Ectodermal cell (in vitro differentiated cells): ENCODE measurements at regions not wholly inside any gene's neighbourhood (a gene's known extent, or its start where the extent isn't known, plus 50 kb on each side); places are given as distances from the start of the nearest gene placed in this dataset.

Experiments used
- H3K27ac ChIP-seq: 2 replicates; pipeline ENCODE4 v1.7.0; 2013; ENCODE audit warnings: mild to moderate bottlenecking, low read depth, low read length; ENCODE audit not compliant: insufficient read depth, poor library complexity, severe bottlenecking
- H3K27me3 ChIP-seq: 2 replicates; pipeline ENCODE4 v1.7.0; 2013; ENCODE audit warnings: mild to moderate bottlenecking, low read length; ENCODE audit not compliant: insufficient read depth, control insufficient read depth, poor library complexity, severe bottlenecking
- H3K36me3 ChIP-seq: one replicate; pipeline ENCODE4 v1.7.0; 2013; ENCODE audit warnings: low read length; ENCODE audit not compliant: control insufficient read depth, insufficient read depth
- H3K4me1 ChIP-seq: one replicate; pipeline ENCODE4 v1.7.0; 2013; ENCODE audit warnings: low read length; ENCODE audit not compliant: control insufficient read depth, insufficient read depth
- H3K4me3 ChIP-seq: 2 replicates; pipeline ENCODE4 v1.7.0; 2013; ENCODE audit warnings: low read depth, low read length, control low read depth; ENCODE audit not compliant: insufficient read depth
- H3K9me3 ChIP-seq: 2 replicates; pipeline ENCODE4 v1.7.0; 2013; ENCODE audit warnings: mild to moderate bottlenecking, low read length, moderate library complexity; ENCODE audit not compliant: control insufficient read depth
- WGBS, 2 experiments: methylation state at CpG; one replicate each; pipeline ENCODE4 v1.1.7; 2013; ENCODE audit warnings: missing lambda C conversion rate in 2 of 2; 5-methylcytosine and 5-hydroxymethylcytosine counted together

DNA sequence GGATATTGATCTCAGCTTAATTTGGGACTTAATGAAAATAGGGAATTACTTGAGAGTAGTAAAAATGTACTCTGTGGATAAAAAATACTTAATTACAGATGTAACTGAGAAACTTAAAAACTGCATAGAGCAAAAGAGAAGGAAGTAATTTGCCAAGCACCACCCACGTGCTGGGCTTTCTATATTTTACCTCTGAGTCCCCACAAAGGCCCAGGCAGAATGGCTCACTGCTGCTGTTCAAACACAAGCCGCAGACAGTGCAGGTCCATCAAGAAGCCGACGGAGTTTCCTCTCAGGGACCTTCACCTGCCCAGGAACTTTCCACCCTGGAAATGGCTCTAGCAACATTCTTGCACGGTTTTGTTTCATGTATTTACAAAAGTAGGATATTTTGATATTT, 77.2 kb upstream of the TRPM1 start:
- Histone ChIP-seq H3K36me3 (no peaks in the 10 kb centered on the region), H3K4me3 (no peak overlapping the region), H3K27ac (no peak overlapping the region), H3K27me3 (no peaks in the 10 kb centered on the region), H3K4me1 (no peaks in the 10 kb centered on the region), H3K9me3 (no peaks in the 10 kb centered on the region)
- WGBS, 2 experiments: 83 to 94% methylated on average over 5 of the region's 5 CpGs

DNA sequence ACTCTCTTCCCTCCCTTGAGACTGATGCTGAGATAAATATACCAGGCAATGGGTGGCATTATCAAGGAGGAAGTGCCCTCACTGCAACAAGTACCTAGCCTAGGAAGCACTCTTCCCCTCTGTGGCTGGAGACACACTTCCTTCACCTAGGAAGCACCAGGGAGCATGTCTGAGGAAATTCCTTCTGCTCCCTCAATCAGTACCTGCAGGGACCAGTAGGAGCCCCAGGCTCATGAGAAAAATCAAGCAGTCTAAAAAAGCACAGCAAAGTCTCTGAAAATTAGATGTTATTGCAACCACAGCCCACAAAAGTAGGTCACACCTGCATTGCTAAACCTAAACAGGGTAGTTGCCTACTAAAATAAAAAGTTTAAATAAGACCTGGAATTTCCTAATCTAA, 78.2 kb upstream of the TRPM1 start:
- Histone ChIP-seq H3K27me3 (no peaks in the 10 kb centered on the region), H3K9me3 (no peaks in the 10 kb centered on the region), H3K27ac (no peak overlapping the region), H3K36me3 (no peaks in the 10 kb centered on the region), H3K4me1 (no peaks in the 10 kb centered on the region), H3K4me3 (no peak overlapping the region)

GRCh38 chr15:31193291-31193690, 91.8 kb upstream of the TRPM1 start:
- H3K27me3 ChIP-seq: no peaks in the 10 kb centered on the region
- no peaks in the 10 kb centered on the region for H3K4me1 ChIP-seq
- no peaks in the 10 kb centered on the region for H3K9me3 ChIP-seq
- no peak overlapping the region for H3K27ac ChIP-seq
- 95 to 96% methylated on average over 10 of the region's 10 CpGs for WGBS, 2 experiments
- no peak overlapping the region for H3K4me3 ChIP-seq
- no peaks in the 10 kb centered on the region for H3K36me3 ChIP-seq

GRCh38 chr15:31195871-31196270, 94.3 kb upstream of the TRPM1 start:
- no peaks in the 10 kb centered on the region for H3K27me3 ChIP-seq
- no peaks in the 10 kb centered on the region for H3K4me1 ChIP-seq
- WGBS, 2 experiments: 88 to 96% methylated on average over 1 to 2 of the region's 2 CpGs
- no peak overlapping the region for H3K27ac ChIP-seq
- H3K4me3 ChIP-seq: no peak overlapping the region
- no peaks in the 10 kb centered on the region for H3K9me3 ChIP-seq
- no peaks in the 10 kb centered on the region for H3K36me3 ChIP-seq

DNA sequence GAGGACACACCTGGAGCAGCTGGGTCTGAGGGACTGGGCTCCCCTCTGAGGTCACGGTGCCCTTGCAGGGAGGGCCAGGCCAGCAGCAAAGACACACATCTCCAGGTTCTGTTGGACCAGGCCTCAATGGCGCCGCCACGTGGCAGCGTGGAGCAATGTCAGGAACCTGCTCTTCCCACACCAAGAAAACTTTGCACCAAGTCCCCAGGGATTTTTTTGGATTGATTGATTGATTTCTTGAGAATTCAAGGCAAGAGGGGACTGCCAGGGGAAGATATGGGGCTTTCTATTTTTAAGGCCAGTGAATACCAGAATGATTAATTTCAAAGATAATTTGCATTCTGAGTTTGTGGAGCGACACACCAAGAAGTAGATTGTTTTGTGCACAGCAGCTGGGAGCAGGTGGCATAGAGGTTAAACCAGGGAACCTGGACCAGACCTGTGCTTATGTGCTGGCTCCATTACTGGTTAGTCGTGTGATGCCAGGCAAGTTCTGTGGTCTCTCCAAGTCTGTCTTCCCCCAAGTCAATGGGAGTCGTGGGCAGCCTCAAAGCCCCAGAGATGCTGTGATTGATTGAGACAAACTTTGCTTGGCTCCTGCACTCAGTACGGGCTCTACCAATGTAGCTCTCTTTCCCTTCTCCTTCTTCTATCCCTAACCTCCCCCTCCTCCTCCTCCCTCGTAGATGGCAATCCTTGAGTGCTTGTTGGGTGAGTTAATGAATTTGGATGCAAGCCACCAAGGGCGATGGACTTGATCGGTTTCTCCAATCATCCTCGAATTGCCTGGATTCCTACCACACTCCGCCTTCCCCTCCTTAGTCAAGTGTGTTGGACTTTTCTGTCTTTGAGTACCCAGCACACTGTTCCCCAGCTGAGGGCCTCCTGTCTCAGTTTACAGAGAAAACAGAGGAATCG, 96.2 kb upstream of the TRPM1 start:
- 69 to 75% methylated on average over 14 to 15 of the region's 15 CpGs for WGBS, 2 experiments

GRCh38 chr15:31200735-31201151, 99.2 kb upstream of the TRPM1 start:
- Histone ChIP-seq H3K27ac (no peak overlapping the region), H3K9me3 (no peaks in the 10 kb centered on the region), H3K36me3 (no peaks in the 10 kb centered on the region), H3K4me3 (no peak overlapping the region), H3K27me3 (no peaks in the 10 kb centered on the region), H3K4me1 (no peaks in the 10 kb centered on the region)
- 66 to 67% methylated on average over 16 of the region's 16 CpGs for WGBS, 2 experiments

More for the DNA sequence above, 96.2 kb upstream of the TRPM1 start:
- H3K4me3 ChIP-seq: no peak overlapping the region
- no peaks in the 10 kb centered on the region for H3K27me3 ChIP-seq
- H3K36me3 ChIP-seq: no peaks in the 10 kb centered on the region
- no peaks in the 10 kb centered on the region for H3K4me1 ChIP-seq
- no peaks in the 10 kb centered on the region for H3K9me3 ChIP-seq
- H3K27ac ChIP-seq: no peak overlapping the region

GRCh38 chr15:31202953-31203352, 101.4 kb upstream of the TRPM1 start:
- H3K9me3 ChIP-seq: no peaks in the 10 kb centered on the region
- H3K4me3 ChIP-seq: no peak overlapping the region
- no peaks in the 10 kb centered on the region for H3K4me1 ChIP-seq
- no peak overlapping the region for H3K27ac ChIP-seq
- no peaks in the 10 kb centered on the region for H3K27me3 ChIP-seq
- H3K36me3 ChIP-seq: no peaks in the 10 kb centered on the region
- 91 to 95% methylated on average over 8 of the region's 8 CpGs for WGBS, 2 experiments

- Histone ChIP-seq H3K27ac (no peak overlapping the region), H3K36me3 (no peaks in the 10 kb centered on the region), H3K4me1 (no peaks in the 10 kb centered on the region), H3K27me3 (no peaks in the 10 kb centered on the region), H3K9me3 (no peaks in the 10 kb centered on the region), H3K4me3 (no peak overlapping the region)
- WGBS, 2 experiments: 93 to 94% methylated on average over 8 of the region's 8 CpGs
These were observed 102.5 kb upstream of the TRPM1 start for GRCh38 chr15:31203999-31204398.

- no peaks in the 10 kb centered on the region for H3K4me1 ChIP-seq
- no peak overlapping the region for H3K4me3 ChIP-seq
- H3K27me3 ChIP-seq: no peaks in the 10 kb centered on the region
- H3K27ac ChIP-seq: no peak overlapping the region
- H3K36me3 ChIP-seq: no peaks in the 10 kb centered on the region
- no peaks in the 10 kb centered on the region for H3K9me3 ChIP-seq
- WGBS, 2 experiments: 85 to 91% methylated on average over 13 to 14 of the region's 14 CpGs
These were observed 105.1 kb upstream of the TRPM1 start for GRCh38 chr15:31206386-31207181.

DNA sequence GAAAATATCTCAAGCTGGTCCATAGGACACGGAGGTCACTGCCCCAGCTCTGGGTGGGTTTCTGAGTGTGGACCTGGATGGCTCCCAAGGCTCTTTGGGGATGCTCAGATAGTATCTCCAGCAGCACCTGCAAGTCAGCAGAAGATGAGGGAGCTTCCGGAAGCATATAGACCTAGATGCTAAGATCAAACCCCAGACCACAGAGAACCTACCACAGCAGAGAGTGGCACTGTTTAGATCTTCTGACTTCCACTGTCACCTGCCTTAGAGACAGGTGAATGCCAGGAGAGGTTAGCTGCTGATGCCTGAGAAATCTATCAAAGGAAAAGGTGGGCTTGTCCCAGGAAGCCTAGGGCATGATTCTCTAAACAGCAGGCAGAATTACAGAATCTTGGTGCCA, 105.7 kb upstream of the TRPM1 start:
- H3K4me3 ChIP-seq: no peak overlapping the region
- no peaks in the 10 kb centered on the region for H3K9me3 ChIP-seq
- no peak overlapping the region for H3K27ac ChIP-seq
- H3K36me3 ChIP-seq: no peaks in the 10 kb centered on the region
- 89 to 96% methylated on average over 2 of the region's 2 CpGs for WGBS, 2 experiments
- no peaks in the 10 kb centered on the region for H3K4me1 ChIP-seq
- no peaks in the 10 kb centered on the region for H3K27me3 ChIP-seq
